ENCODE measurements at regions not wholly inside any gene's neighbourhood (a gene's known extent, or its start where the extent isn't known, plus 50 kb on each side); places are given as distances from the start of the nearest gene placed in this dataset.

DNA sequence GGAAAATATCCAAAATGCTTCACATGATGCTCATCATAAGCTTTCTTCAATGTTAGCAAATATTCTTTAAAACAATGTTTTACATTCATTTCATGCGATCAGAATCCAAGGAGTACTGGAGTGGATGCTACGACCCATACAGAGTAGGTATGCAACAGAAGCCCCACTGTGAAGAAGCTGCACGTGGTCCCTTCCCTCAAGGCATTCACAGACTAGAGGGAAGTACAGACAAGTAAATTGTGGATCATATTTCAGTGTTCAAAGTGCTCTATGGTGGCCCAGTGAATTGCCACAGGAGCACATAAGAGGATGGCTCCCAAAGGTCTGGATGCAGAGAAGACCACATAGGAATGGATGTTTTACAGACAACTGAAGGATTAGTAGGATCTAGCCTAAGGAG, 789.9 kb downstream of the IGSF11 start (continued):
- TF ChIP-seq, protein P1, sequence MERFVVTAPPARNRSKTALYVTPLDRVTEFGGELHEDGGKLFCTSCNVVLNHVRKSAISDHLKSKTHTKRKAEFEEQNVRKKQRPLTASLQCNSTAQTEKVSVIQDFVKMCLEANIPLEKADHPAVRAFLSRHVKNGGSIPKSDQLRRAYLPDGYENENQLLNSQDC (CRISPR knock-in tag; IDR thresholded peaks at IDR 0.05): no peak
- no peak for TF ChIP-seq PTBP1 (IDR thresholded peaks at IDR 0.05; ENCODE audit: low read depth, low read length)
- TF ChIP-seq FOXK2 (conservative IDR thresholded peaks at IDR 0.05 in 1 of 2, IDR thresholded peaks at IDR 0.05 in 1 of 2; ENCODE audit: low read depth in 2 of 2): no peak
- no peak for TF ChIP-seq BACH1 (tag; IDR thresholded peaks at IDR 0.05)
- no peak for TF ChIP-seq TAF15 (IDR thresholded peaks at IDR 0.05; ENCODE audit: low read depth, low read length)
- no peak for TF ChIP-seq CREB1 (IDR thresholded peaks at IDR 0.05)
- TF ChIP-seq CREB1 (CRISPR knock-in tag; IDR thresholded peaks at IDR 0.05): no peak
- no peak for TF ChIP-seq NCOR1 (IDR thresholded peaks at IDR 0.05)
- no peak for TF ChIP-seq FOXJ3 (CRISPR knock-in tag; IDR thresholded peaks at IDR 0.05)
- TF ChIP-seq RHOXF2B (CRISPR knock-in tag; conservative IDR thresholded peaks at IDR 0.05): no peak
- TF ChIP-seq ZZZ3 (IDR thresholded peaks at IDR 0.05): no peak
- TF ChIP-seq, protein P2, sequence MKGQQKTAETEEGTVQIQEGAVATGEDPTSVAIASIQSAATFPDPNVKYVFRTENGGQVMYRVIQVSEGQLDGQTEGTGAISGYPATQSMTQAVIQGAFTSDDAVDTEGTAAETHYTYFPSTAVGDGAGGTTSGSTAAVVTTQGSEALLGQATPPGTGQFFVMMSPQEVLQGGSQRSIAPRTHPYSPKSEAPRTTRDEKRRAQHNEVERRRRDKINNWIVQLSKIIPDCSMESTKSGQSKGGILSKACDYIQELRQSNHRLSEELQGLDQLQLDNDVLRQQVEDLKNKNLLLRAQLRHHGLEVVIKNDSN (CRISPR knock-in tag; IDR thresholded peaks at IDR 0.05): no peak
- no peak for TF ChIP-seq NR3C1 (CRISPR knock-in tag; IDR thresholded peaks at IDR 0.05)

DNA sequence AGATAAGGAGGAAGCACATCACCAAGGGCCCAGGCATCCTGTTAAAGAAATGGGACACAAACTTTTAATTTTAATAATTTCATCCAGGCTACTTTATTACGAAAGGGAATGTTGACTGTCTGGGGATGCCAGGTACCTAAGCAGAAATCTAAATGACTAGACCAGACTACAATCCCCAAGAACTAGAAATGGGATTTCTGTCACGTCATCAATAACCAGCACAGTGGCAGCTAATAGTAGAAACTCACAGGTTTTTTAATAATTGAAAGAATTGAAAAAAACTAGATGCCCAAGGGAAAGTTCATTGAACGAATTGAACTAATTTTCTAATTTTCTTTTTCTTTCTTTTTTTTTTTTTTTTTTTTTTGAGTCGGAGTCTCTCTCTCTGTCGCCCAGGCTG, 789.3 kb downstream of the IGSF11 start:
- no peak overlapping the region for H3K27ac ChIP-seq (ENCODE audit: extremely low read depth, low read depth, low read length)
- H3K9me1 ChIP-seq (ENCODE audit: control insufficient read depth, insufficient read depth, low read length): no peaks in the 10 kb centered on the region
- H3K4me3 ChIP-seq: no peak overlapping the region
- CTCF ChIA-PET (ENCODE audit: low intra/inter-chr PET ratio): no interaction called here
- ATAC-seq (no peak), FAIRE-seq (no peak), DNase-seq (ENCODE audit: extremely low read depth in 1 of 4, low spot score in 3 of 4) (no peak)
- intact Hi-C loops (cut with micrococcal nuclease) (no loop called here), in situ Hi-C loops (cut with MboI) (no loop called here)
- H2AFZ ChIP-seq (ENCODE audit: low read depth, low read length): no peak overlapping the region
- H3K9ac ChIP-seq (ENCODE audit: insufficient read depth in 1 of 2, low read depth in 2 of 2, low read length in 2 of 2): no peak overlapping the region
- no peaks in the 10 kb centered on the region for H3K27me3 ChIP-seq (ENCODE audit: control insufficient read depth in 2 of 2, insufficient read depth in 2 of 2, low read length in 2 of 2)
- no peaks in the 10 kb centered on the region for H3K9me3 ChIP-seq (replicated peaks; ENCODE audit: control insufficient read depth, insufficient read depth, low read depth, low read length)
- no peaks in the 10 kb centered on the region for H3K79me2 ChIP-seq (ENCODE audit: control insufficient read depth, insufficient read depth, low read length)
- H3K4me2 ChIP-seq (ENCODE audit: insufficient read depth, low read length): no peak overlapping the region
- H3K4me1 ChIP-seq (replicated peaks in 1 of 2; ENCODE audit: control insufficient read depth in 2 of 2, insufficient read depth in 2 of 2, low read length in 2 of 2): no peaks in the 10 kb centered on the region
- no TSS peak for BruUV-seq (replicated peaks)
- no peaks in the 10 kb centered on the region for H4K20me1 ChIP-seq (replicated peaks; ENCODE audit: control insufficient read depth, insufficient read depth, low read length)
- no peaks in the 10 kb centered on the region for H3K36me3 ChIP-seq (ENCODE audit: control insufficient read depth, insufficient read depth, low read length)
- 0% methylated on average over 2 of the region's 5 CpGs for WGBS (ENCODE audit: insufficient coverage, low coverage, missing lambda C conversion rate)
- POLR2A ChIA-PET: no interaction called here
- TF ChIP-seq SMARCC2 (IDR thresholded peaks at IDR 0.05; ENCODE audit: low read depth) (no peak), ZFP1 (CRISPR knock-in tag; IDR thresholded peaks at IDR 0.05) (no peak), KLF16 (IDR thresholded peaks at IDR 0.05) (no peak), SMARCA4 (IDR thresholded peaks at IDR 0.05) (no peak), MXI1 (IDR thresholded peaks at IDR 0.05; ENCODE audit: low read depth, low read length) (no peak), ZFP36 (IDR thresholded peaks at IDR 0.05; ENCODE audit: low read depth, low read length, partially characterized antibody) (no peak)
- TF ChIP-seq, protein P3, sequence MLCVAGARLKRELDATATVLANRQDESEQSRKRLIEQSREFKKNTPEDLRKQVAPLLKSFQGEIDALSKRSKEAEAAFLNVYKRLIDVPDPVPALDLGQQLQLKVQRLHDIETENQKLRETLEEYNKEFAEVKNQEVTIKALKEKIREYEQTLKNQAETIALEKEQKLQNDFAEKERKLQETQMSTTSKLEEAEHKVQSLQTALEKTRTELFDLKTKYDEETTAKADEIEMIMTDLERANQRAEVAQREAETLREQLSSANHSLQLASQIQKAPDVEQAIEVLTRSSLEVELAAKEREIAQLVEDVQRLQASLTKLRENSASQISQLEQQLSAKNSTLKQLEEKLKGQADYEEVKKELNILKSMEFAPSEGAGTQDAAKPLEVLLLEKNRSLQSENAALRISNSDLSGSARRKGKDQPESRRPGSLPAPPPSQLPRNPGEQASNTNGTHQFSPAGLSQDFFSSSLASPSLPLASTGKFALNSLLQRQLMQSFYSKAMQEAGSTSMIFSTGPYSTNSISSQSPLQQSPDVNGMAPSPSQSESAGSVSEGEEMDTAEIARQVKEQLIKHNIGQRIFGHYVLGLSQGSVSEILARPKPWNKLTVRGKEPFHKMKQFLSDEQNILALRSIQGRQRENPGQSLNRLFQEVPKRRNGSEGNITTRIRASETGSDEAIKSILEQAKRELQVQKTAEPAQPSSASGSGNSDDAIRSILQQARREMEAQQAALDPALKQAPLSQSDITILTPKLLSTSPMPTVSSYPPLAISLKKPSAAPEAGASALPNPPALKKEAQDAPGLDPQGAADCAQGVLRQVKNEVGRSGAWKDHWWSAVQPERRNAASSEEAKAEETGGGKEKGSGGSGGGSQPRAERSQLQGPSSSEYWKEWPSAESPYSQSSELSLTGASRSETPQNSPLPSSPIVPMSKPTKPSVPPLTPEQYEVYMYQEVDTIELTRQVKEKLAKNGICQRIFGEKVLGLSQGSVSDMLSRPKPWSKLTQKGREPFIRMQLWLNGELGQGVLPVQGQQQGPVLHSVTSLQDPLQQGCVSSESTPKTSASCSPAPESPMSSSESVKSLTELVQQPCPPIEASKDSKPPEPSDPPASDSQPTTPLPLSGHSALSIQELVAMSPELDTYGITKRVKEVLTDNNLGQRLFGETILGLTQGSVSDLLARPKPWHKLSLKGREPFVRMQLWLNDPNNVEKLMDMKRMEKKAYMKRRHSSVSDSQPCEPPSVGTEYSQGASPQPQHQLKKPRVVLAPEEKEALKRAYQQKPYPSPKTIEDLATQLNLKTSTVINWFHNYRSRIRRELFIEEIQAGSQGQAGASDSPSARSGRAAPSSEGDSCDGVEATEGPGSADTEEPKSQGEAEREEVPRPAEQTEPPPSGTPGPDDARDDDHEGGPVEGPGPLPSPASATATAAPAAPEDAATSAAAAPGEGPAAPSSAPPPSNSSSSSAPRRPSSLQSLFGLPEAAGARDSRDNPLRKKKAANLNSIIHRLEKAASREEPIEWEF (CRISPR knock-in tag; IDR thresholded peaks at IDR 0.05): no peak

Measured in K562 (cell line).